A673 (cell line): ENCODE measurements at regions not wholly inside any gene's neighbourhood (a gene's known extent, or its start where the extent isn't known, plus 50 kb on each side); places are given as distances from the start of the nearest gene placed in this dataset.

Experiments used
- CTCF ChIP-seq: fragments of 300-800, 200-600 bp; sonication (generic); conservative IDR thresholded peaks from 2 replicates; pipeline ENCODE4 v1.5.1; 2017; ENCODE audit warnings: low read depth, mild to moderate bottlenecking, antibody characterized with exemption, low read length, moderate library complexity, mixed read lengths
- EZH2 ChIP-seq: fragments of 200-600 bp; sonication (generic); IDR thresholded peaks from 2 replicates; pipeline ENCODE4 v1.6.1; 2017; ENCODE audit warnings: borderline replicate concordance, low read depth, mild to moderate bottlenecking, mixed read lengths, antibody characterized with exemption, low read length; ENCODE audit not compliant: poor library complexity, severe bottlenecking

GRCh38 chr18:75895135-75895534 lies 467.6 kb upstream of the SMIM21 start:
- TF ChIP-seq CTCF (no peak), EZH2 (no peak)
